OCI-LY3 (cell line): ENCODE measurements at regions not wholly inside any gene's neighbourhood (a gene's known extent, or its start where the extent isn't known, plus 50 kb on each side); places are given as distances from the start of the nearest gene placed in this dataset.

Source experiments
- CTCF ChIP-seq: fragments of 200-600, 300-600 bp; sonication (generic); IDR thresholded peaks from 2 replicates; pipeline ENCODE4 v1.5.1; 2014; ENCODE audit warnings: antibody characterized with exemption, low read length, low read depth
- EZH2phosphoT487 ChIP-seq: fragments of 200-600 bp; shearing (Covaris generic); IDR thresholded peaks from 2 replicates; pipeline ENCODE4 v1.6.1; 2018; ENCODE audit warnings: antibody characterized with exemption, mixed run types, low read depth

DNA sequence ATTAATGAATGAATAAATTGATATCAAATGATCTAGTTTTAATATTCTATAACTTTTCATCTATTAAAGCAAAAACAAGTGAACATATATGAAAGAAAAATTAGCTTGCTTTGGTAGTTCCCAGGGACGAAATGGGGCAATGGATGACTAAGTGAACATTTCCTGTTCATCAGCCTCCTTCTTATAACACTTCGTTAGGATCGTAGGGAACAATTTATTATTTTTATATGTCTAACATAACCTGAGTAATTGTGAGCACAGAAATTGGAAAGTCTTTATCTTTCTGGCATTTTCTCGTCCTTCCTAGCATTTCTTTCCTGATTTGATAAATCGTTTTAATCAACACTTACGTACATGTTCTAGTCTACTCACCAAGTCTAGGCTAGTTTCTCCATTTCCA lies 59.1 kb upstream of the PPP1R3C start:
- TF ChIP-seq CTCF (no peak), EZH2phosphoT487 (no peak)
